Neuron (in vitro differentiated cells): ENCODE measurements at regions not wholly inside any gene's neighbourhood (a gene's known extent, or its start where the extent isn't known, plus 50 kb on each side); places are given as distances from the start of the nearest gene placed in this dataset.
"Not testable (repeated sequence)": the region's sequence is repeated elsewhere in the genome, so short reads cannot be mapped to it uniquely, and the experiment has no call there.

Source experiments
- H2AFZ ChIP-seq: one replicate; pipeline ENCODE4 v1.6.1; 2013; ENCODE audit warnings: low read depth, mild to moderate bottlenecking, inconsistent platforms, low read length, moderate library complexity
- H3K27me3 ChIP-seq: one replicate; pipeline ENCODE4 v1.6.1; 2013; ENCODE audit warnings: low read length; ENCODE audit not compliant: insufficient read depth
- H3K36me3 ChIP-seq: one replicate; pipeline ENCODE4 v1.6.1; 2013; ENCODE audit warnings: low read length; ENCODE audit not compliant: insufficient read depth
- H3K4me1 ChIP-seq: one replicate; pipeline ENCODE4 v1.6.1; 2013; ENCODE audit warnings: low read length; ENCODE audit not compliant: insufficient read depth
- H3K4me3 ChIP-seq: 2 replicates; pipeline ENCODE4 v1.5.1; 2013; ENCODE audit warnings: mild to moderate bottlenecking, low read length, moderate library complexity
- H3K9me3 ChIP-seq: one replicate; pipeline ENCODE4 v1.6.1; 2013; ENCODE audit warnings: low read length

- Histone ChIP-seq H3K4me1 (peaks cover 13% of the 10 kb centered on the region), H3K36me3 (no peaks in the 10 kb centered on the region), H3K4me3 (no peak overlapping the region), H3K27me3 (no peaks in the 10 kb centered on the region), H2AFZ (no peak overlapping the region), H3K9me3 (no peaks in the 10 kb centered on the region)
These were observed 476.0 kb downstream of the EIPR1 start for GRCh38 chr2:2901384-2902345.

GRCh38 chr2:2899826-2900225 lies 477.8 kb downstream of the EIPR1 start:
- peaks cover 13% of the 10 kb centered on the region for H3K4me1 ChIP-seq

GRCh38 chr2:2898744-2899143 lies 478.9 kb downstream of the EIPR1 start:
- H3K4me3 ChIP-seq, result no peak overlapping the region

More at GRCh38 chr2:2899826-2900225, 477.8 kb downstream of the EIPR1 start:
- Histone ChIP-seq H3K27me3 (no peaks in the 10 kb centered on the region), H3K36me3 (no peaks in the 10 kb centered on the region), H3K9me3 (no peaks in the 10 kb centered on the region), H2AFZ (no peak overlapping the region), H3K4me3 (no peak overlapping the region)

GRCh38 chr2:2896643-2897042 lies 481.0 kb downstream of the EIPR1 start:
- no peaks in the 10 kb centered on the region for H3K27me3 ChIP-seq
- peaks cover 9% of the 10 kb centered on the region for H3K4me1 ChIP-seq
- no peaks in the 10 kb centered on the region for H3K36me3 ChIP-seq
- no peaks in the 10 kb centered on the region for H3K9me3 ChIP-seq
- no peak overlapping the region for H2AFZ ChIP-seq
- H3K4me3 ChIP-seq, result no peak overlapping the region

More at GRCh38 chr2:2898744-2899143, 478.9 kb downstream of the EIPR1 start:
- Histone ChIP-seq H3K36me3 (no peaks in the 10 kb centered on the region), H3K27me3 (no peaks in the 10 kb centered on the region), H3K9me3 (no peaks in the 10 kb centered on the region), H3K4me1 (peaks cover 13% of the 10 kb centered on the region), H2AFZ (no peak overlapping the region)

- no peak overlapping the region for H2AFZ ChIP-seq
- no peaks in the 10 kb centered on the region for H3K27me3 ChIP-seq
- H3K4me3 ChIP-seq, result no peak overlapping the region
- H3K9me3 ChIP-seq, result no peaks in the 10 kb centered on the region
- no peaks in the 10 kb centered on the region for H3K36me3 ChIP-seq
- peaks cover 2% of the 10 kb centered on the region for H3K4me1 ChIP-seq
These were observed 481.6 kb downstream of the EIPR1 start for GRCh38 chr2:2896011-2896410.

- not testable (repeated sequence) for H3K9me3 ChIP-seq, H3K27me3 ChIP-seq, H3K36me3 ChIP-seq, H2AFZ ChIP-seq, H3K4me3 ChIP-seq, H3K4me1 ChIP-seq
These were observed 483.6 kb downstream of the EIPR1 start for GRCh38 chr2:2894011-2894410.

GRCh38 chr2:2892892-2893291 lies 484.7 kb downstream of the EIPR1 start:
- no peak overlapping the region for H3K4me3 ChIP-seq
- H3K36me3 ChIP-seq, result no peaks in the 10 kb centered on the region
- no peaks in the 10 kb centered on the region for H3K27me3 ChIP-seq
- H2AFZ ChIP-seq, result no peak overlapping the region
- H3K4me1 ChIP-seq, result no peaks in the 10 kb centered on the region
- H3K9me3 ChIP-seq, result no peaks in the 10 kb centered on the region

GRCh38 chr2:2892378-2892777 lies 485.2 kb downstream of the EIPR1 start:
- Histone ChIP-seq H2AFZ (no peak overlapping the region), H3K4me1 (no peaks in the 10 kb centered on the region), H3K36me3 (no peaks in the 10 kb centered on the region), H3K9me3 (no peaks in the 10 kb centered on the region), H3K4me3 (no peak overlapping the region), H3K27me3 (no peaks in the 10 kb centered on the region)

GRCh38 chr2:2890901-2891300 lies 486.7 kb downstream of the EIPR1 start:
- Histone ChIP-seq H3K27me3 (no peaks in the 10 kb centered on the region), H3K4me1 (no peaks in the 10 kb centered on the region), H3K4me3 (no peak overlapping the region), H2AFZ (no peak overlapping the region), H3K9me3 (no peaks in the 10 kb centered on the region), H3K36me3 (no peaks in the 10 kb centered on the region)

GRCh38 chr2:2890246-2890645 lies 487.4 kb downstream of the EIPR1 start:
- no peak overlapping the region for H3K4me3 ChIP-seq
- no peaks in the 10 kb centered on the region for H3K36me3 ChIP-seq
- no peaks in the 10 kb centered on the region for H3K27me3 ChIP-seq
- H2AFZ ChIP-seq, result no peak overlapping the region
- no peaks in the 10 kb centered on the region for H3K4me1 ChIP-seq
- H3K9me3 ChIP-seq, result no peaks in the 10 kb centered on the region

GRCh38 chr2:2889646-2890045 lies 488.0 kb downstream of the EIPR1 start:
- no peaks in the 10 kb centered on the region for H3K27me3 ChIP-seq
- no peaks in the 10 kb centered on the region for H3K4me1 ChIP-seq

GRCh38 chr2:2889141-2889540 lies 488.5 kb downstream of the EIPR1 start:
- Histone ChIP-seq H3K9me3 (no peaks in the 10 kb centered on the region), H3K27me3 (no peaks in the 10 kb centered on the region), H3K36me3 (no peaks in the 10 kb centered on the region), H3K4me1 (no peaks in the 10 kb centered on the region), H2AFZ (no peak overlapping the region), H3K4me3 (no peak overlapping the region)

More at GRCh38 chr2:2889646-2890045, 488.0 kb downstream of the EIPR1 start:
- Histone ChIP-seq H3K9me3 (no peaks in the 10 kb centered on the region), H3K36me3 (no peaks in the 10 kb centered on the region), H3K4me3 (no peak overlapping the region), H2AFZ (no peak overlapping the region)

GRCh38 chr2:2887772-2888387 lies 489.7 kb downstream of the EIPR1 start:
- H3K36me3 ChIP-seq, result no peaks in the 10 kb centered on the region
- no peak overlapping the region for H2AFZ ChIP-seq
- H3K4me3 ChIP-seq, result no peak overlapping the region

More at GRCh38 chr2:2887772-2888387, 489.7 kb downstream of the EIPR1 start:
- no peaks in the 10 kb centered on the region for H3K4me1 ChIP-seq
- no peaks in the 10 kb centered on the region for H3K27me3 ChIP-seq
- no peaks in the 10 kb centered on the region for H3K9me3 ChIP-seq
